HepG2 (cell line): ENCODE measurements at regions not wholly inside any gene's neighbourhood (a gene's known extent, or its start where the extent isn't known, plus 50 kb on each side); places are given as distances from the start of the nearest gene placed in this dataset.

Source experiments
- AHDC1 ChIP-seq: sonication (generic); formaldehyde crosslinking; IDR thresholded peaks from 2 replicates; pipeline ENCODE4 v1.5.1; 2020; ENCODE audit warnings: mild to moderate bottlenecking, missing genetic modification reagents, borderline replicate concordance
- ATAD3A ChIP-seq: sonication (generic); formaldehyde crosslinking; IDR thresholded peaks from 2 replicates; pipeline ENCODE4 v1.4.0; 2020; ENCODE audit warnings: missing genetic modification reagents
- BCL6 ChIP-seq: IDR thresholded peaks from 2 replicates; pipeline ENCODE4 v1.6.1; 2016; ENCODE audit warnings: missing genetic modification reagents, missing compliant biosample characterization
- CREB1 ChIP-seq, 2 experiments: fragments of 450-650 bp in 1 of 2; IDR thresholded peaks; 2 replicates each; pipeline ENCODE4 v1.6.1; 2016 to 2017; ENCODE audit warnings: control low read depth in 1 of 2, mild to moderate bottlenecking in 1 of 2, missing compliant biosample characterization in 1 of 2, missing genetic modification characterization in 1 of 2
- ERF ChIP-seq: IDR thresholded peaks from 2 replicates; pipeline ENCODE4 v1.6.1; 2018; ENCODE audit warnings: missing biosample characterization, missing genetic modification reagents
- FOSL2 ChIP-seq: sonication (generic); formaldehyde crosslinking; IDR thresholded peaks from 2 replicates; pipeline ENCODE4 v1.4.0; 2020; ENCODE audit warnings: missing genetic modification reagents
- FOXO1 ChIP-seq: sonication (generic); formaldehyde crosslinking; IDR thresholded peaks from 2 replicates; pipeline ENCODE4 v1.4.0; 2020; ENCODE audit warnings: missing genetic modification reagents
- HMG20B ChIP-seq: conservative IDR thresholded peaks from 2 replicates; pipeline ENCODE4 v1.6.1; 2016; ENCODE audit warnings: missing genetic modification reagents, missing compliant biosample characterization
- KAT7 ChIP-seq: IDR thresholded peaks from 2 replicates; pipeline ENCODE4 v1.6.1; 2018; ENCODE audit warnings: borderline replicate concordance, missing compliant biosample characterization
- MED1 ChIP-seq: sonication (generic); formaldehyde crosslinking; IDR thresholded peaks from 2 replicates; pipeline ENCODE4 v1.4.0; 2020; ENCODE audit warnings: missing genetic modification reagents
- MTERF4 ChIP-seq: sonication (generic); formaldehyde crosslinking; IDR thresholded peaks from 2 replicates; pipeline ENCODE4 v1.8.0; 2023; ENCODE audit warnings: mild to moderate bottlenecking, missing genetic modification reagents
- PAX8 ChIP-seq: sonication (generic); formaldehyde crosslinking; IDR thresholded peaks from 2 replicates; pipeline ENCODE4 v1.8.0; 2022; ENCODE audit warnings: mild to moderate bottlenecking, missing genetic modification reagents, borderline replicate concordance
- PLRG1 ChIP-seq: fragments of 450-650 bp; conservative IDR thresholded peaks from 2 replicates; pipeline ENCODE4 v1.6.1; 2016
- RARG ChIP-seq: sonication (generic); formaldehyde crosslinking; IDR thresholded peaks from 2 replicates; pipeline ENCODE4 v1.4.0; 2020; ENCODE audit warnings: low read depth, mild to moderate bottlenecking, missing genetic modification reagents
- ZBTB25 ChIP-seq: IDR thresholded peaks from 2 replicates; pipeline ENCODE4 v1.6.1; 2018; ENCODE audit warnings: missing genetic modification reagents
- ZNF333 ChIP-seq: sonication (generic); formaldehyde crosslinking; IDR thresholded peaks from 2 replicates; pipeline ENCODE4 v1.4.0; 2020; ENCODE audit warnings: mild to moderate bottlenecking, missing genetic modification reagents, borderline replicate concordance
- ZNF512B ChIP-seq: sonication (generic); formaldehyde crosslinking; IDR thresholded peaks from 2 replicates; pipeline ENCODE4 v1.5.1; 2020; ENCODE audit warnings: missing genetic modification reagents, mild to moderate bottlenecking, borderline replicate concordance
- ZNF567 ChIP-seq: sonication (generic); formaldehyde crosslinking; IDR thresholded peaks from 2 replicates; pipeline ENCODE4 v1.8.1; 2023; ENCODE audit warnings: mild to moderate bottlenecking, missing genetic modification reagents, borderline replicate concordance
- ZNF597 ChIP-seq: sonication (generic); formaldehyde crosslinking; IDR thresholded peaks from 2 replicates; pipeline ENCODE4 v1.5.0; 2020; ENCODE audit warnings: missing genetic modification reagents
- ZZZ3 ChIP-seq: sonication (generic); formaldehyde crosslinking; IDR thresholded peaks from 2 replicates; pipeline ENCODE4 v1.4.0; 2020; ENCODE audit warnings: missing genetic modification reagents, mild to moderate bottlenecking, borderline replicate concordance

GRCh38 chr3:193777524-193777923 is 184.5 kb downstream of the OPA1 start (continued):
- TF ChIP-seq ZNF597 (CRISPR knock-in tag) (no peak), ZNF333 (CRISPR knock-in tag) (no peak), ZBTB25 (0 out of 2 replicates have a peak, but pooled peaks have one; percentile 40), PAX8 (no peak), MED1 (peak; percentile 88), HMG20B (no peak), ERF (CRISPR knock-in tag) (peak; percentile 80; the same call in 1 of the 2 replicates), AHDC1 (CRISPR knock-in tag) (peak; percentile 87; the same call in 1 of the 2 replicates), RARG (CRISPR knock-in tag) (no peak), BCL6 (CRISPR knock-in tag) (peak; percentile 76), KAT7 (CRISPR knock-in tag) (no peak), FOXO1 (CRISPR knock-in tag) (peak; percentile 57; the same call in 1 of the 2 replicates), ZNF512B (CRISPR knock-in tag) (no peak), ZZZ3 (CRISPR knock-in tag) (no peak), ATAD3A (CRISPR knock-in tag) (no peak), FOSL2 (CRISPR knock-in tag) (peak; percentile 67), ZNF567 (CRISPR knock-in tag) (no peak), PLRG1 (no peak), CREB1 (IDR thresholded peaks at IDR 0.05) (no peak), CREB1 (CRISPR knock-in tag; IDR thresholded peaks at IDR 0.05) (no peak), MTERF4 (CRISPR knock-in tag) (no peak)
